Renal cortical epithelial cell (primary cell): ENCODE measurements at regions not wholly inside any gene's neighbourhood (a gene's known extent, or its start where the extent isn't known, plus 50 kb on each side); places are given as distances from the start of the nearest gene placed in this dataset.
"Not testable (repeated sequence)": the region's sequence is repeated elsewhere in the genome, so short reads cannot be mapped to it uniquely, and the experiment has no call there.

ENCODE experiments used
- DNase-seq: peaks from one replicate; pipeline ENCODE4 v3.0.0-alpha.2; 2011; ENCODE audit warnings: low read depth

GRCh38 chr4:126916049-126916625, 716.6 kb upstream of the INTU start:
- peak; percentile 3 for DNase-seq

DNA sequence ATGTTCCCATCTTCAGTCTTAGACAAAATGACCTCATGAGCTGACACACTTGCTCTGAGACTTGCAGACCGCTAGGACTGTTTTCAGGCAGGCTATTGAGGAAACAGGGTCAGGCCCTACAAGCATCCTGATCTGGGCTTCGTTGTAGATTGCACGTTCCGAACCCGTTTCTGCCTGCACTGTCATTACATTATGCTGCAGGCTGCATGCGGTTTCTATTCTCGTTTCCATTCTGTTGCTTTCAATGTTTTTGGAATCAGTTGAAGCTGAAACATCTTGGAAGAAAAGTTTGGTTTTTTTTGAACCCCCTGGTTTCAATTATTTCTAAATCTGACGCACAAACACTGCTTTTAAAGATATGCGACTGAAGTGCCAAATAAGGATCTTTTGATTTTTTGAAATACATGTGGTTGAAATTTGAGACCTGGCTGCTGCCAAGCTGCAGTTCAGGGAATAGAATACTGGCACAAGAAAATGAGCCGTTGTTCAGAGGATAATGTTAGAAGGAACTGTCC, 716.1 kb upstream of the INTU start:
- DNase-seq, result peak; percentile 11

DNA sequence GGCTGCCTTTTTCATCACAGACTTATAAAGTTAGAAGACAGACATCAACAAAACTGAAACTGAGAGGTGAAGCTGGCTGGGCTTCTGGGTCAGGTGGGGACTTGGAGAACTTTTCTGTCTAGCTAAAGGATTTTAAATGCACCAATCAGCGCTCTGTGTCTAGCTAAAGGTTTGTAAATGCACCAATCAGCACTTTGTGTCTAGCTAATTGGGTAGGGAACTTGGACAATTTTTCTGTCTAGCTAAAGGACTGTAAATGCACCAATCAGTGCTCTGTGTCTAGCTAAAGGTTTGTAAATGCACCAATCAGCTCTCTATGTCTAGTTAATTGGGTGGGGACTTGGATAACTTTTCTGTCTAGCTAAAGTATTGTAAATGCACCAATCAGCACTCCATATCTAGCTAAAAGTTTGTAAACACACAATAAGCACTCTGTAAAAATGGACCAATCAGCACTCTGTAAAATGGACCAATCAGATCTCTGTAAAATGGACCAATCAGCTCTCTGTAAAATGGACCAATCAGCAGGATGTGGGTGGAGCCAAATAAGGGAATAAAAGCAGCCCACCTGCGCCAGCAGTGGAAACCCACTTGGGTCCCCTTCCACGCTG, 710.3 kb upstream of the INTU start:
- DNase-seq, result not testable (repeated sequence)

- no peak for DNase-seq
These were observed 708.5 kb upstream of the INTU start for GRCh38 chr4:126924237-126924636.

GRCh38 chr4:126930059-126930458, 702.7 kb upstream of the INTU start:
- not testable (repeated sequence) for DNase-seq

- DNase-seq, result no peak
These were observed 697.0 kb upstream of the INTU start for GRCh38 chr4:126935801-126936200.

DNA sequence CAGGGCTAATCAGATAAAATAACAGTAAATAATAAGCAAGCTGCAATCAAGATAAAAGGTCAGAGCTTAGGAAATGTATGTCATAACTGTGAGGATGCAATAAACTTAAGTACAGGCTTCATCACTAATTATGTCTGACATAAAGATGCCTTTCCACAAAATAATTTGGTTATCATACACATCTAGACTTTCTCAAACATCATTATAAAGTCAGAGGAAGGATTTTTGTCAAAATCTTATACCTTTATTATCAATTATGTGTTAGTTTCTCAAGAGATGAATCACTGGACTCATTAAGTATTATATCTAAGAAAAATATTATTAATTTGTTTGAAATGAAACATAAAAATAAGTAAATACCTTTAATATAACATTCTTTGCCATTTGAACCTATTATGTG, 695.4 kb upstream of the INTU start:
- no peak for DNase-seq

- no peak for DNase-seq
These were observed 694.8 kb upstream of the INTU start for GRCh38 chr4:126937846-126938422.

GRCh38 chr4:126939401-126939800, 693.4 kb upstream of the INTU start:
- DNase-seq, result peak; percentile 60

DNA sequence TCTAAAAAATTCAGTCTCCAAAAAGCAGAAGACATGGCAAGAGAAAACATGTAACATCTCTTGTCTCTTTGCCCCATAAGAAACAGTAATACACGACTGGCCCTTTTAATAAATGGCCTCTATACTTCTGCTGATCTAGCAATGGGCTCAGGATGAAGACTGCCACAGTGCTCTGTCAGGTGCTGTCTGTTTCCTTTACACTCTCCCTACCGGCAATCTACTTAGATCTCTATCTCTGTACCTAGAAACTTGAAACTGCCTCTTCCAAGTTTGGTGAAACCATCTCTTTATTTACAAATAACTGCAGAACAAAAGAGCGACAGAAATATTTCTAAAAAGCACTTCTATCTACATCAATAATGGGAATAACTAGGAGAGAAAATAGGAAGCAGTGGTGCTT, 685.2 kb upstream of the INTU start:
- no peak for DNase-seq

- DNase-seq, result no peak
These were observed 678.0 kb upstream of the INTU start for GRCh38 chr4:126954537-126955291.

DNA sequence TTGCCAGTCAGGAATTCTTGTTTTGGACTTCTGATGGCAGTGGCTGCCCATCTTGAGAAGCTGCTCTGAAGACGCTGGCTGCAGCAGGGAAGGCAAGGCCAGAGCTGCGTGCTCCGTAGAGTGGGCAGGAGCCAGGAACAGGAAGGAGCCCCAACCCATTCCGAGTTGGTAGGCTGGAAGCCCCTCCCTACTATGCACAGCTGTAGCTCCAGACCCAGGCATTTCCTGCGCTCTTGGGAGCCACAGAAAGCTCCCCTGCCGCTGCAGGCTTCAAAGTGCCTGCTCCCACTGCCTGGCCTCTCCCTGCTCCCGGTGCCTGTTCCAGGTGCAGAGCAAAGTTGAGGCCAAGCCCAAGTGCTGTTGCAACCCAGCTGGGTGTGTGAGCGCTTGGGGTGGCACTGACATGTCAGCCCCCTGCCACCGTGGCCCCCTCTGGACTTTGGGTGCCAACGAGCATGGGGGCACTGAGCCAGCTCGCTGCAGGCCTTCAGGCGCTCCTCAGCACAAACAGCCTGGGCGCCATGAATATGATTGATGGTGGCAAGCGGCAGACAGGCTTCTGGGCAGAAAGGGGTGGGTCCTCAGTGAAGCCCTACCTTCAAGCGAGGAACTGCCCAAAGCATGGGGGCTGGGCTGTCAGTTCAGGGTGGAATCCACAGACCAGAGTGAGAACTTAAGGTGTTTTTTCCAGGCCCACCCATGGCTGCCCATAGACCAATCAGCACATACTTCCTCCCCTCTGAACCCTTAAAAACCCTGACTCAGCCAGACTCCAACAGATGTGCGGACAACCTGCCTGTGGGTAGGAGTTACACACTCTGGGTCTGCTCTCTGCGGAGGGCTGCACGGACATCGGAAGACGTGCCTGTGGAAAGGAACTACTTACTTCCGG, 677.2 kb upstream of the INTU start:
- no peak for DNase-seq

DNA sequence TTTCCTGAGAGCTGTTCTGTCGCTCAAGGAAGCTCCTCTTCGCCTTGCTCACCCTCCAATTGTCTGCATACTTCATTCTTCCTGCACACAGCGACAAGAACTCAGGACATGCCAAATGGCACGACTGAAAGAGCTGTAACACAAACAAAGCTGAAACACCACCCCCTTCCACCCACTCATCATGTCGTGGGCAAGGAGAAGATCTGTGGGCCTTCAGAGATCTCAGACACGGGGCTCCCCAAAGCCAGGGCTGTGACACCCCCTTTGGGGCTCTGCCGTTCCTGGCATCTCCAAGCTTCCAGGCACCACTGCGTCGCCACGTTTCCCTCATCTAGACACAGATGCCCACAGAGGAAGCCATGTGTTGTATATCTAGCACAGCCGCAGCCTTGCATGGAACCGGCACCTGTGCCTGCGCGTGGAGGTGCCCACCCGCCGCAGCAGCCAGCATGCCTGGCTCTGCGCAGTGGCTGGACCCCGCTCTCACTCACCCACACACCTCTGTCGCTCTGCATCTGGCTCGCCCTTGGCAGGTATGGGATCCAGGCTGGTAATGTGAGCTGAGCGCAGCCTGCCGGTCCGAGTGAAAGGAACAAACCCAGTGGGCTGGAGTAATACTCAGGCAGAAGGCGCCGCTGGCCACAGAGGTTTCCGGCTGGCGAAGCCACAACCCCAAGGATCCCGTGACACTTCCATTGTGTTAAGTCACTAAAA, 676.4 kb upstream of the INTU start:
- no peak for DNase-seq

DNA sequence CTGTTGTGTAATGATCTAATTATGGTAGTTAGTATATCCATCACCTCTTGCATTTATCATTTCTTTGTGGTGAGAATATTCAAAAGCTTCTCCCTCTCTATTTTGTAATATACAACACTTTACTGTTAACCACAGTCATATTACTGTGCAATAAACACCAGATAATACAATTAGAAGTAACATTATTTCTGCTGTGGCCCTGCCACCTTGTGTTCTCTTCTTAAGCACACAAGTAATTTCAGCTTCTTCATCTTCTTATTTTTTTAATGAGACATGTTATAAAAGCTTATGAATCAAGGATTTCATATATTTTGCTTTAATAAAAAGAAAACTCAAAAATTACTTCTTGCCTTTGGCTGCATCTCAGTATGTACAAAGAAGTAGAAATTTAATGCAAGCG, 675.2 kb upstream of the INTU start:
- peak; percentile 21 for DNase-seq

GRCh38 chr4:126957987-126958386, 674.8 kb upstream of the INTU start:
- DNase-seq, result no peak

DNA sequence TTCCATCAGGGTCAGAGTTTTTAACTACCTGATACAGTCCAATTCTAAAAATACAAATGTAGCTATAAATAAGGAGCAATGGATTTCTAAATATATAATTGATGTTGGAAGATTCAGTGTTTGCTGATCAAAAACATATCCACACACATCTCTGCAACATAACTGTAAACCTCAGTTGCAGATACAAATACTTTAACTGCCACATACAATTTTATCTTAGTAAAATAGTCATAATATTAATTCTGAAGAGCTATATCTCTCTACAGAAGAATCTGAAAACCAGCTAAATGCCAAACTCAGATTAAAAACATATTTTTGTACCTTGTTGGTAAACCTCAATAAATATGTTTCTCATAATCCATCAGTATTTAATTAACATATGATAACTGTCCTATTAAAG, 674.3 kb upstream of the INTU start:
- DNase-seq, result no peak

DNA sequence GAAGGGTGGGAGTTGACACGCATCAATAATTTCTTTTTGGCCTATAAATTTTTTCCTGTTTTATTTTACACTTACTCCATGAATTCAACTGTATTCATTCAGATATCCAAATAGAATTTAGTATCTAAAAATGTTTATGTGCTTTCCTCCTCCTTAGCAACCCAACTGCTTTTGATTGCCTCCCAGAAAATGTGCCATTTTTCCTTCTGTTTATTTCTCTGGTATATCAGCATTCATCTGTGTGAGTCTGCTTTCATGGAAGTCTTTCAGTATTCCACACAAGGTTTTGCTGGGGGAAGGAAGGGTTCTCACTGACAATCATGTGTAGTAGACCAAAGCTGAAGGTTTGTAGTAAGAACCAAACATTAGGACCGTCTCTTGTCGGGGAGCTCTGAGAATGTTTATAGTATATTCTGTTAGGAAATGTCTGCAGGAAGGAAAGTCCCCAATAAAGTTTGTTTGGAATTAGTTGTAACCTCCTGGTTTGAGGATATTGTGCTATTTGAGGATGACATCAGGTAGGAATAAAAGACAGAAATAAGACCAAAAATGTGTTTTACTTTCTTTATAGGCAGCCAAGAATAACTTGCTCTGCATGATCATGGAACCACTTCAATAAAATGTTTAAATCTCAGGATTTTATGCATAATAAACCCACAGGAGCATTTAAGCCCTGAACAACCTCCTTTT, 673.6 kb upstream of the INTU start:
- DNase-seq, result no peak

GRCh38 chr4:126960760-126961159, 672.0 kb upstream of the INTU start:
- DNase-seq, result no peak

GRCh38 chr4:126961661-126962060, 671.1 kb upstream of the INTU start:
- DNase-seq, result no peak

DNA sequence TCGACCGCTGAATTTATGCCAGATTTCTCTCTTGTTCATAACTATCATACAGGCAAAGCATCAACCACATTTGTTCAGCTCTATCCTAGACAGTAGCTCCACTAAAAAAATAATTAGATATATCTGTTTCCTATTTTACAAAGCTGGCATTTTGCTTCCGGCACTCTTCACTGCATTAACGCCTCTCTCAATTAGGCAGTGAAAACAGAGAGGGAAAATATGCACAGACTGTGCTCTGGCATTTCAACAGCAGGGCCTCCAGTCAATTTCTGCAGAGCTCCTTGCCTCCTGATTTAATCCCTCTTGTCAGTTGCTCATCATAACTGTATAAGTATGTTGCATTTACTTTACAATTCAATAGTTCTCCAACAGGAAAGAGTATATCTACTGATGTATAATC, 666.9 kb upstream of the INTU start:
- DNase-seq, result no peak
